ENCODE measurements at regions not wholly inside any gene's neighbourhood (a gene's known extent, or its start where the extent isn't known, plus 50 kb on each side); places are given as distances from the start of the nearest gene placed in this dataset.

GRCh38 chr10:83819609-83820008 is 319.7 kb upstream of the GHITM start:
- Histone ChIP-seq H3K4me1 (ENCODE audit: low read length) (no peaks in the 10 kb centered on the region), H4K20me1 (ENCODE audit: insufficient read depth, low read length) (no peaks in the 10 kb centered on the region), H3K4me3 (ENCODE audit: low read length) (no peak overlapping the region), H3K27ac (ENCODE audit: low read length) (no peak overlapping the region), H3K9ac (ENCODE audit: low read length) (no peak overlapping the region), H3K4me2 (ENCODE audit: low read length) (no peak overlapping the region), H3K79me2 (ENCODE audit: low read length) (no peaks in the 10 kb centered on the region), H3K27me3 (ENCODE audit: low read depth, low read length) (no peaks in the 10 kb centered on the region), H2AFZ (ENCODE audit: low read depth, low read length) (no peak overlapping the region), H3K9me3 (ENCODE audit: insufficient read depth, low read length) (no peaks in the 10 kb centered on the region), H3K36me3 (replicated peaks; ENCODE audit: low read depth, low read length) (no peaks in the 10 kb centered on the region)
- TF ChIP-seq EZH2phosphoT487 (IDR thresholded peaks at IDR 0.05; ENCODE audit: low read depth) (no peak), CTCF (IDR thresholded peaks at IDR 0.05; ENCODE audit: low read depth, low read length) (no peak)

GRCh38 chr10:83820033-83820432 is 319.3 kb upstream of the GHITM start:
- TF ChIP-seq EZH2phosphoT487 (IDR thresholded peaks at IDR 0.05; ENCODE audit: low read depth) (no peak), CTCF (IDR thresholded peaks at IDR 0.05; ENCODE audit: low read depth, low read length) (no peak)
- Histone ChIP-seq H3K27me3 (ENCODE audit: low read depth, low read length) (no peaks in the 10 kb centered on the region), H3K79me2 (ENCODE audit: low read length) (no peaks in the 10 kb centered on the region), H4K20me1 (ENCODE audit: insufficient read depth, low read length) (no peaks in the 10 kb centered on the region), H3K4me1 (ENCODE audit: low read length) (no peaks in the 10 kb centered on the region), H3K9me3 (ENCODE audit: insufficient read depth, low read length) (no peaks in the 10 kb centered on the region), H3K27ac (ENCODE audit: low read length) (no peak overlapping the region), H3K36me3 (replicated peaks; ENCODE audit: low read depth, low read length) (no peaks in the 10 kb centered on the region), H3K4me3 (ENCODE audit: low read length) (no peak overlapping the region), H3K4me2 (ENCODE audit: low read length) (no peak overlapping the region), H3K9ac (ENCODE audit: low read length) (no peak overlapping the region), H2AFZ (ENCODE audit: low read depth, low read length) (no peak overlapping the region)

GRCh38 chr10:83824099-83824498 is 315.2 kb upstream of the GHITM start:
- Histone ChIP-seq H3K9me3 (ENCODE audit: insufficient read depth, low read length) (no peaks in the 10 kb centered on the region), H3K4me2 (ENCODE audit: low read length) (no peak overlapping the region), H3K4me1 (ENCODE audit: low read length) (no peaks in the 10 kb centered on the region), H4K20me1 (ENCODE audit: insufficient read depth, low read length) (no peaks in the 10 kb centered on the region), H2AFZ (ENCODE audit: low read depth, low read length) (no peak overlapping the region), H3K79me2 (ENCODE audit: low read length) (no peaks in the 10 kb centered on the region), H3K27ac (ENCODE audit: low read length) (no peak overlapping the region), H3K9ac (ENCODE audit: low read length) (no peak overlapping the region), H3K36me3 (replicated peaks; ENCODE audit: low read depth, low read length) (no peaks in the 10 kb centered on the region), H3K27me3 (ENCODE audit: low read depth, low read length) (no peaks in the 10 kb centered on the region), H3K4me3 (ENCODE audit: low read length) (no peak overlapping the region)
- TF ChIP-seq CTCF (IDR thresholded peaks at IDR 0.05; ENCODE audit: low read depth, low read length) (no peak), EZH2phosphoT487 (IDR thresholded peaks at IDR 0.05; ENCODE audit: low read depth) (no peak)

- Histone ChIP-seq H3K4me2 (ENCODE audit: low read length) (no peak overlapping the region), H3K4me1 (ENCODE audit: low read length) (no peaks in the 10 kb centered on the region), H3K4me3 (ENCODE audit: low read length) (no peak overlapping the region), H3K27ac (ENCODE audit: low read length) (no peak overlapping the region), H4K20me1 (ENCODE audit: insufficient read depth, low read length) (no peaks in the 10 kb centered on the region), H3K79me2 (ENCODE audit: low read length) (no peaks in the 10 kb centered on the region), H3K9ac (ENCODE audit: low read length) (no peak overlapping the region), H3K36me3 (replicated peaks; ENCODE audit: low read depth, low read length) (no peaks in the 10 kb centered on the region), H3K27me3 (ENCODE audit: low read depth, low read length) (no peaks in the 10 kb centered on the region), H2AFZ (ENCODE audit: low read depth, low read length) (no peak overlapping the region), H3K9me3 (ENCODE audit: insufficient read depth, low read length) (no peaks in the 10 kb centered on the region)
- TF ChIP-seq CTCF (IDR thresholded peaks at IDR 0.05; ENCODE audit: low read depth, low read length) (no peak), EZH2phosphoT487 (IDR thresholded peaks at IDR 0.05; ENCODE audit: low read depth) (no peak)
Observed at GRCh38 chr10:83834096-83834495, 305.2 kb upstream of the GHITM start.
